ENCODE measurements at regions not wholly inside any gene's neighbourhood (a gene's known extent, or its start where the extent isn't known, plus 50 kb on each side); places are given as distances from the start of the nearest gene placed in this dataset.

DNA sequence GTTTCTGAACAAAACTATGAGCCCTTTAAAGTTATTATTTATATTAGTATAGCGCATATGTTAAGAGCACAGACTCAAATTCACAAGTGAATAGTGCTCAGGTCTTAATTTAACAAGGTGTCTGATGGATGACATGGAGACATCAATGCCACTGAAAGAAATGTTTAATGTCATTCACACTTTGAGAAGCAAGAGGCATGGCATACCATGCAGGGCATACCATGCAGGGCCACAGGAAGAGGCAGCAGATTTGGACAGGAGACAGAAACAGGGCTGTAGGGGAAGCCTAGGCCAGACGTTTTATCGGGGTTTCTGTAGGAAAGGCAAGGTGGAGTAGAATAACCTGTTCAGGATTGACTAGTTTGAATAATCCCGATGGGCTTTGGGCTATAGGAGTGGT lies 150.2 kb upstream of the KCNH8 start:
- no peaks in the 10 kb centered on the region for H3K9me3 ChIP-seq (ENCODE audit: control insufficient read depth, insufficient read depth, low read depth, low read length)
- TF ChIP-seq ZNF169 (tag by site-specific recombination; IDR thresholded peaks at IDR 0.05), result no peak
- no peak for TF ChIP-seq ZNF426 (tag by site-specific recombination; IDR thresholded peaks at IDR 0.05)
- no peak for TF ChIP-seq ZNF274 (IDR thresholded peaks at IDR 0.05; ENCODE audit: low read length)
- no peak for TF ChIP-seq ZNF274 (tag by site-specific recombination; IDR thresholded peaks at IDR 0.05; ENCODE audit: borderline replicate concordance)
- TF ChIP-seq ZNF155 (tag by site-specific recombination; IDR thresholded peaks at IDR 0.05), result no peak
- no peak for TF ChIP-seq ZNF600 (tag by site-specific recombination; IDR thresholded peaks at IDR 0.05)
- TF ChIP-seq ZNF280D (tag by site-specific recombination; IDR thresholded peaks at IDR 0.05), result no peak
- no peak for TF ChIP-seq ZNF585B (tag by site-specific recombination; IDR thresholded peaks at IDR 0.05)
- no peak for TF ChIP-seq ZNF837 (tag by site-specific recombination; IDR thresholded peaks at IDR 0.05)
- TF ChIP-seq GLIS2 (tag by site-specific recombination; IDR thresholded peaks at IDR 0.05), result no peak
- TF ChIP-seq ZSCAN5A (tag by site-specific recombination; IDR thresholded peaks at IDR 0.05), result no peak
- TF ChIP-seq, protein P1, sequence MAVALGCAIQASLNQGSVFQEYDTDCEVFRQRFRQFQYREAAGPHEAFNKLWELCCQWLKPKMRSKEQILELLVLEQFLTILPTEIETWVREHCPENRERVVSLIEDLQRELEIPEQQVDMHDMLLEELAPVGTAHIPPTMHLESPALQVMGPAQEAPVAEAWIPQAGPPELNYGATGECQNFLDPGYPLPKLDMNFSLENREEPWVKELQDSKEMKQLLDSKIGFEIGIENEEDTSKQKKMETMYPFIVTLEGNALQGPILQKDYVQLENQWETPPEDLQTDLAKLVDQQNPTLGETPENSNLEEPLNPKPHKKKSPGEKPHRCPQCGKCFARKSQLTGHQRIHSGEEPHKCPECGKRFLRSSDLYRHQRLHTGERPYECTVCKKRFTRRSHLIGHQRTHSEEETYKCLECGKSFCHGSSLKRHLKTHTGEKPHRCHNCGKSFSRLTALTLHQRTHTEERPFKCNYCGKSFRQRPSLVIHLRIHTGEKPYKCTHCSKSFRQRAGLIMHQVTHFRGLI (tag by site-specific recombination; IDR thresholded peaks at IDR 0.05), result no peak
- no peak for TF ChIP-seq ZNF37A (tag by site-specific recombination; IDR thresholded peaks at IDR 0.05)
- no peak for TF ChIP-seq PRDM1 (tag by site-specific recombination; IDR thresholded peaks at IDR 0.05)
- no peak for TF ChIP-seq ZNF529 (tag by site-specific recombination; IDR thresholded peaks at IDR 0.05; ENCODE audit: insufficient replicate concordance)
- TF ChIP-seq SP2 (tag by site-specific recombination; IDR thresholded peaks at IDR 0.05), result no peak
- H3K4me3 ChIP-seq (ENCODE audit: low read depth, low read length), result no peak overlapping the region
- CTCF ChIA-PET, result interaction anchor here (0.9 kb wide), 1 partner anchor 10 kb away, joined by 4 read pairs; no protein-coding TSS in a partner anchor
- no peaks in the 10 kb centered on the region for H3K4me1 ChIP-seq (ENCODE audit: control insufficient read depth, insufficient read depth, low read length)
- POLR2A ChIA-PET, result no interaction called here
- H3K27ac ChIP-seq (ENCODE audit: extremely low read depth, low read depth, low read length), result no peak overlapping the region
- H3K36me3 ChIP-seq (ENCODE audit: control insufficient read depth in 2 of 2, insufficient read depth in 1 of 2, low read length in 2 of 2), result no peaks in the 10 kb centered on the region

- no peaks in the 10 kb centered on the region for H3K9me3 ChIP-seq (ENCODE audit: control insufficient read depth, insufficient read depth, low read depth, low read length)
- H3K36me3 ChIP-seq (ENCODE audit: control insufficient read depth in 2 of 2, insufficient read depth in 1 of 2, low read length in 2 of 2), result no peaks in the 10 kb centered on the region
- ChIA-PET POLR2A (no interaction called here), CTCF (no interaction called here)
- no peak overlapping the region for H3K27ac ChIP-seq (ENCODE audit: extremely low read depth, low read depth, low read length)
- no peak overlapping the region for H3K4me3 ChIP-seq (ENCODE audit: low read depth, low read length)
- no peaks in the 10 kb centered on the region for H3K4me1 ChIP-seq (ENCODE audit: control insufficient read depth, insufficient read depth, low read length)
- TF ChIP-seq MYNN (tag by site-specific recombination; IDR thresholded peaks at IDR 0.05; ENCODE audit: borderline replicate concordance) (no peak), ZXDB (tag by site-specific recombination; IDR thresholded peaks at IDR 0.05) (no peak), SALL2 (tag by site-specific recombination; IDR thresholded peaks at IDR 0.05; ENCODE audit: borderline replicate concordance) (no peak), KLF7 (tag by site-specific recombination; IDR thresholded peaks at IDR 0.05; ENCODE audit: borderline replicate concordance) (no peak), ZNF670 (tag by site-specific recombination; IDR thresholded peaks at IDR 0.05; ENCODE audit: low read depth) (no peak), ZFHX2 (tag by site-specific recombination; conservative IDR thresholded peaks at IDR 0.05) (no peak), ZNF776 (tag by site-specific recombination; IDR thresholded peaks at IDR 0.05; ENCODE audit: borderline replicate concordance) (no peak), ZEB2 (tag by site-specific recombination; IDR thresholded peaks at IDR 0.05) (no peak), ZNF416 (tag by site-specific recombination; IDR thresholded peaks at IDR 0.05) (no peak), PRDM1 (tag by site-specific recombination; IDR thresholded peaks at IDR 0.05) (no peak)
- TF ChIP-seq, protein P2, sequence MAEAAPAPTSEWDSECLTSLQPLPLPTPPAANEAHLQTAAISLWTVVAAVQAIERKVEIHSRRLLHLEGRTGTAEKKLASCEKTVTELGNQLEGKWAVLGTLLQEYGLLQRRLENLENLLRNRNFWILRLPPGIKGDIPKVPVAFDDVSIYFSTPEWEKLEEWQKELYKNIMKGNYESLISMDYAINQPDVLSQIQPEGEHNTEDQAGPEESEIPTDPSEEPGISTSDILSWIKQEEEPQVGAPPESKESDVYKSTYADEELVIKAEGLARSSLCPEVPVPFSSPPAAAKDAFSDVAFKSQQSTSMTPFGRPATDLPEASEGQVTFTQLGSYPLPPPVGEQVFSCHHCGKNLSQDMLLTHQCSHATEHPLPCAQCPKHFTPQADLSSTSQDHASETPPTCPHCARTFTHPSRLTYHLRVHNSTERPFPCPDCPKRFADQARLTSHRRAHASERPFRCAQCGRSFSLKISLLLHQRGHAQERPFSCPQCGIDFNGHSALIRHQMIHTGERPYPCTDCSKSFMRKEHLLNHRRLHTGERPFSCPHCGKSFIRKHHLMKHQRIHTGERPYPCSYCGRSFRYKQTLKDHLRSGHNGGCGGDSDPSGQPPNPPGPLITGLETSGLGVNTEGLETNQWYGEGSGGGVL (tag by site-specific recombination; IDR thresholded peaks at IDR 0.05), result no peak
- TF ChIP-seq, protein P3, sequence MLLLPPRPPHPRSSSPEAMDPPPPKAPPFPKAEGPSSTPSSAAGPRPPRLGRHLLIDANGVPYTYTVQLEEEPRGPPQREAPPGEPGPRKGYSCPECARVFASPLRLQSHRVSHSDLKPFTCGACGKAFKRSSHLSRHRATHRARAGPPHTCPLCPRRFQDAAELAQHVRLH (tag by site-specific recombination; IDR thresholded peaks at IDR 0.05), result no peak
- TF ChIP-seq, protein P4, sequence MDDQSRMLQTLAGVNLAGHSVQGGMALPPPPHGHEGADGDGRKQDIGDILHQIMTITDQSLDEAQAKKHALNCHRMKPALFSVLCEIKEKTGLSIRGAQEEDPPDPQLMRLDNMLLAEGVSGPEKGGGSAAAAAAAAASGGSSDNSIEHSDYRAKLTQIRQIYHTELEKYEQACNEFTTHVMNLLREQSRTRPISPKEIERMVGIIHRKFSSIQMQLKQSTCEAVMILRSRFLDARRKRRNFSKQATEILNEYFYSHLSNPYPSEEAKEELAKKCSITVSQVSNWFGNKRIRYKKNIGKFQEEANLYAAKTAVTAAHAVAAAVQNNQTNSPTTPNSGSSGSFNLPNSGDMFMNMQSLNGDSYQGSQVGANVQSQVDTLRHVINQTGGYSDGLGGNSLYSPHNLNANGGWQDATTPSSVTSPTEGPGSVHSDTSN (CRISPR knock-in tag; IDR thresholded peaks at IDR 0.05), result no peak
These were observed 155.6 kb upstream of the KCNH8 start for GRCh38 chr3:18992709-18993108.

All from HEK293 (cell line).